ENCODE measurements at regions not wholly inside any gene's neighbourhood (a gene's known extent, or its start where the extent isn't known, plus 50 kb on each side); places are given as distances from the start of the nearest gene placed in this dataset.

DNA sequence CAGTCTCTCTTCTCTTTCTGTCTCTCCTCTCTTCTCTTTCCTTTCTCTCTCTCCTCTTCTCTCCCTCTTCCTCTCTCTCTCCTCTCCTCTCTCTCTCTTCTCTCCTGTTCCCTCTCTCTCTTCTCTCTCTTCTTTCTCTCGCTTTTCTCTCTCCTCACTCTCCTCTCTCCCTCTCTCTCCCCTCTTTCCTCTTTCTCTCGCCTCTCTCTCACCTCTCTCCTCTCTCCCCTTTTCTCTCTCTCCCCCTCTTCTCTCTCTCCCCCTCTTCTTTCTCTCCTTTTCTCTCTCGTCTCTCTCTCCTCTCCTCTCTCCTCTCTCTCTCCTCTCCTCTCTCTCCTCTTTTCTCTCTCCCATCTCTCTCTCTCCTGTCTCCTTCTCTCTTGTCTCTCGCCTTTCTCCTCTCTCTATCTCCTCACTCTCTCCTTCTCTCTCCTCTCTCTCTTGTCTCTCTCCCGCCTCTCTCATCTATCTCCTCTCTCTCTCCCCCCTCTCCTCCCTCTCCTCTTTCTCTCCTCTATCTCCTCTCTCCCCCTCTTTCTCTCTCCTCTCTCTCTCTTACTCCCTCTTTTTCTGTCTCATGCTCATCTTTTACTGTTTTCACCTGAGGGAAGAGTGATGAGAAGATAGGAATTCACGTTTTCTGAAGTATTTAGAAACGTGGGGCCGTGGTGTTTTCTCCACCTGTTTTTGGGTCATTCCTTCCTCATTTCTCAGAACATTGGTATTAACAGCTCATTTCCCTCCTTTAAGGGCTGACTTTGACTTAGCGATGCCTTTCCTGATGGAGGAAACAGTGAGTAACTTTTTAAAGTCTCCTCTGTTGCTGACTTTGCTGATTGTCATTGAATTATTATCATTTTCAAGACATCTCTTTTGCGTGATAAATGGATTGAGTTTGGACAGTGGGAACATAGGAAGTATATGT, 80.6 kb upstream of the CD99 start:
- no peak for DNase-seq
- no peaks in the 10 kb centered on the region for H3K27me3 ChIP-seq

DNA sequence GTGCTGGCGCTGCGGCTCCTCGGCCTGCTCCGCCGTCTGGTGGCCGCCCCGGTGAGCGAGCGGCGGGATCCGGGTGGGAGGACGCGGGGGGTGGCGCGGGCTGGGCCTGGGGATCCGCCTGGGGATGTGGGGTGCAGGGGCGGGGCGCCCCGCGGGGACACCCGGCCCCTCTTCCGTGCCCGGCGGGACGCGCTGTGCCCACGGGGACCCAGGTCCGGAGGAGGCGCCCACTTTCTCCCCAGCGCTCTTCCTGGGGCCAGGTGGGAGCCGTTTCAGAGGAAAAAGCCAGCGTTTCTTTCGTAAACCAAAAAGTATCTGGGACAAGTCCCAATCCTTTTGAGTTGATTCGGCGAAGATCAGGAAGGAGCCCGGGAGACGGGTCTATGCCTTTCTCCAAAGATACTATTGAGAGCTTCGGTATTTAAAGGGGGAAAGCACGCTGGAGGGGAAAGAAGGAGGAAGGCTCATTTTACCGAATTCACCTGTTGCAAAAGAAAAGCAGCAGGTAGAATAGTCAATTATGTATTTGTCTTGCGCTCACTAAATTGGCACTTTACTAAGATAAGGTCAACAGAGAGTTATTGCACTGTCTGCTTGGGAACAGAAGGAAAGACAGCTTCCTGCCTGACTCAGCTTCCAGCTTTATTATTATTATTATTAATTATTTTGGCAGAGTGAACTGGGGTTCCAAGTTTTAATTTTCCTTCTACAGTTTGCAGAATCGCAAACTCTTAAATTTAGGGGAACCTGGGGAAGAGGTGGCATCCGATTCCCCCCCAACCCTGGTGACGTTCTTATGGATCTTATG, 81.5 kb upstream of the CD99 start:
- Histone ChIP-seq H3K36me3 (peaks cover 12% of the 10 kb centered on the region), H3K27me3 (no peaks in the 10 kb centered on the region), H3K4me3 (peak overlapping the region; percentile 82), H3K9me3 (no peaks in the 10 kb centered on the region)
- DNase-seq: no peak

More for the DNA sequence above, 80.6 kb upstream of the CD99 start:
- peak overlapping the region; percentile 82 for H3K4me3 ChIP-seq
- H3K9me3 ChIP-seq: no peaks in the 10 kb centered on the region
- peaks cover 12% of the 10 kb centered on the region for H3K36me3 ChIP-seq

DNA sequence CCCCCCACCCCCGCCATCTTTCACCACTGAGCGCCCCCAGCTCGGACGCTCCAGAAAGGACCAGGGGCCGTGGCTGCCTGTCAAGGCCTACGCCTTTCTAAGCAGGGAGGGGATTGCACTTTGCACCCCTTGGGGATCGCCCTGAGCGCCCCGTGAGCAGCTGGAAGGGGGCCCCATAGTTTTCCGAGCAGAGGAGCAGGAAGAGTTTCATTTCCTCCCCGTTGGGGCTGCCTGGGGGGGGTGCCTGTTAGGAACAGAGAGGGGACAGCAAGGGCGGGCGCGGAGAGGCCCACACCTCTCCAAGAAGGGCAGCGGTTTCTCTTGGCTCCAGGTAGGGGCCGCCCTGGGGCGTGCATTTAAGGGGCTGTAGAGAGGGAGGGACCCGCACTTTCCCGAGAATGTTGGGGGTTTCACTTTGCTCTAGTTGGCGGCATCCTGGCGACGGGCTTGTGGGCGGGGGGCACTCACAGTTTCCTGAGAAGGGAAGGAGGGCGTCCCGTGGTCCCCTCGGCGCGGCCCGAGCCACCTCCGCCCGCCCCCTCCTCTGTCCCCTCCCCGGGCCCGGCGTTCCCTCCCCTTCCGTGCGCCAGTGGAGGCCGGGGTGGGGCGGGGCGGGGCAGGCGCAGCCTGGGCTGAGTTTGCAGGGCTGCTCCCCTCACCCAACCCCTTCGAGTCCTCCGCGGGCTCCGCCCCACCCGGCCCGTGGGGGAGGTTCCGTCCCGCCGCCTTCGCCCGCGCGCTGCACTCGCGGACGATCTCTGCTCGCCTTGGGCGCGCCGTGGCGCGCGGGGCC, 82.3 kb upstream of the CD99 start:
- H3K36me3 ChIP-seq: peaks cover 12% of the 10 kb centered on the region
- H3K4me3 ChIP-seq: peak overlapping the region; percentile 82
- peak; percentile 97 for DNase-seq

DNA sequence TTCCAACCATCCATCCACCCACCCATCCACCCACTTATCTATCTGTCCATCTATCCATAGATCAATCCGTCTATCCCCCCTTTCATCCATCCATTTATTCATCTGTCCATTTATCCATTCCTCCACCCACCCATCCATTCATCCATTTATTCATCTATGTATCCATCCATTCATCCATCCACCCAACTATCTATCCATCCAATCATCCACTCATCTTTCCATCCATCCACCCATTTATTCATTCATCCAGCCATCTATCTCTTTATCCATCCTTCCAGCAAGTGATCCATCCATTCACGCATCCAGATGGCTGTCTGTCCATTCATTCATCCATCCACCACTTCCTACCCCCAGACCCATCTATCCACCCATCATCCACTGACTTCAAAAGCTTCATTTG, 84.0 kb upstream of the CD99 start:
- Histone ChIP-seq H3K4me3 (no peak overlapping the region), H3K27me3 (no peaks in the 10 kb centered on the region), H3K9me3 (no peaks in the 10 kb centered on the region), H3K36me3 (peaks cover 5% of the 10 kb centered on the region; the same call in 1 of the 2 replicates)
- DNase-seq: no peak

More for the DNA sequence above, 82.3 kb upstream of the CD99 start:
- no peaks in the 10 kb centered on the region for H3K9me3 ChIP-seq
- H3K27me3 ChIP-seq: no peaks in the 10 kb centered on the region

DNA sequence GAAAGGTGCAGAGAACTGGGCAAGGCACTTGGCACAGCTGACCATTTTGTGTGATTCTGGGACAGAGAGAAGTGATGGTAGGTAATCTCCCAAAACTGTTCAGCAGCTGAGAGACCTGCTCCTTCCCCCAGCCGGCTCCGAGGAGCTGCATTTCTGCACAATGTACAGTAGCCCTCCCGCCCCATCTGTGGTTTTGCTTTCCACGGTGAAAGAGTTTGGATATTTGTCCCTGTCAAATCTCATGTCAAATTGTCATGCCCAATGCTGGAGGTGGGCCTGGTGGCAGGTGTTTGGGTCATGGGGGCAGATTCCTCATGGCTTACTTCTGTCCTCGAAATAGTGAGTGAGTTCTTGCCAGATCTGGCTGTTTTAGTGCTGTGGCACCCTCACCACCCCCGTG, 90.5 kb upstream of the CD99 start:
- Histone ChIP-seq H3K9me3 (no peaks in the 10 kb centered on the region), H3K4me3 (no peak overlapping the region), H3K27me3 (no peaks in the 10 kb centered on the region), H3K36me3 (peaks cover 18% of the 10 kb centered on the region)
- no peak for DNase-seq

DNA sequence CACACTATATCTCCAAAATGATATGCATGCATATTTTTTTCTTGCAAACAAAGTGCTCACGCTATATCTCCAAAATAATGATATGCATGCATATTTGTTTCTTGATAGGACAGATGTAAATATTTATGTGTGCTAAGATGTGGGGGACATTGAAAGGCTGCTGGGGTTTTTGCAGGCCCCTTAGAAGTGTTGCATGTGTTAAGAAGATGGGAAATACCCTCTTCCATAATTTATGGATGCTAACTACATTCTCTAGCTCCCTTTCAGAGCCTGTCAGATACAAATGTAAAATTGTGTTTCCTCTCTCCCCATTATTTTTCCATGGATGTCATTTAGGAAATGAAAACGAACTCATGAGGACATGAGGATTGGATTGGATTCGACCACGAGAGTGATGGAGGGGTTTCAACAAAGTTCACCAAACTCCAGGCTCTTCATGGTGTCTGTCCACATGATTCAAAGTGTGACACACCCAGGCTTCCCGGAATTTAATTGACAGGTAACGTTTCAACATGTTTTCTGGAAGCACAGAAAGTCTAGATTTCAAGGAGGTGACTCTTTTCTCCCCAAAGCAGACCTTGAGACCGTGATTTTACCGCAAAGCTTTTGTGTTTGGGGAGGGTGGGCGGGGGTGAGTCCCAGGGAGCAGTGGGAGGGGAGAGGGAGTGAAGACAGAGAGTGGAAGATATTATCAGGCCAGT, 94.4 kb upstream of the CD99 start:
- no peaks in the 10 kb centered on the region for H3K27me3 ChIP-seq
- peaks cover 13% of the 10 kb centered on the region for H3K36me3 ChIP-seq
- no peak overlapping the region for H3K4me3 ChIP-seq
- no peaks in the 10 kb centered on the region; the same call in 1 of the 2 replicates for H3K9me3 ChIP-seq
- no peak for DNase-seq

DNA sequence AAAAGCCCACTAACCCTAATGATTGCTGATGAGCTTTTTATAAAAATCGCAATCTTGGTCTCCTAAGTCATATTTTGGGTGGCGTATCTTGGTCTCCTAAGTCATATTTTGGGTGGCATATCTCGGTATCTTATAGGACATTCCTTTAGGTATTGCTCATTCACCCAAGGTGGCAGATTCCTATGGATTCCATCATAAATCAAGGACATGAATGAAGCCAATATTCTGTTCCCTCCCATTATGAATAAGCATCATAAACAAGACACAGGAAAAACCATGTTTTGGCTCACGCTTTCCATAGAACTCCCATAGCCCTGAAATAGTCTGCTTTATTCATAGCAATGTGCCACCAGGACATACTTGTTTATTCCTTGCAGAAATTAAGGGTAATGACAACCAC, 95.0 kb upstream of the CD99 start:
- no peak for DNase-seq
- H3K9me3 ChIP-seq: no peaks in the 10 kb centered on the region; the same call in 1 of the 2 replicates

DNA sequence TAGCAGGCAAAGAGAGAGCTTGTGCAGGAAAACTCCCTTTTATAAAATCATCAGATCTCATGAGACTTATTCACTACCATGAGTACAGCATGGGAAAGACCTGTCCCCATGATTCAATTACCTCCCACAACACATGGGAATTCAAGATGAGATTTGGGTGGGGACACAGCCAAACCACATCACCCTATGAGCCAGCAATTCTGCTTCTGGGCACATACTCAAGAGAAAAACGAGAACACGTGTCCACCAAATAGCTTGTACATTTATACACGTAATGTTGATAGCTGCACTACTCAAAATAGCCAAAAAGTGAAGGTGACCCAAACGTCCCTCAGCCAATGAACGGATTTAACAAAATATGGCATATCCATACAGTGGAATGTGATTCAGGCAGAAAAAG, 94.5 kb upstream of the DHRSX start:
- no peaks in the 10 kb centered on the region; the same call in 1 of the 2 replicates for H3K9me3 ChIP-seq
- no peaks in the 10 kb centered on the region; the same call in 1 of the 2 replicates for H3K27me3 ChIP-seq
- H3K36me3 ChIP-seq: peaks cover under 1% of the 10 kb centered on the region; the same call in 1 of the 2 replicates
- DNase-seq: peak; percentile 52
- H3K4me3 ChIP-seq: no peak overlapping the region

More for the DNA sequence above, 95.0 kb upstream of the CD99 start:
- no peaks in the 10 kb centered on the region; the same call in 1 of the 2 replicates for H3K27me3 ChIP-seq
- no peak overlapping the region for H3K4me3 ChIP-seq
- peaks cover 8% of the 10 kb centered on the region for H3K36me3 ChIP-seq

DNA sequence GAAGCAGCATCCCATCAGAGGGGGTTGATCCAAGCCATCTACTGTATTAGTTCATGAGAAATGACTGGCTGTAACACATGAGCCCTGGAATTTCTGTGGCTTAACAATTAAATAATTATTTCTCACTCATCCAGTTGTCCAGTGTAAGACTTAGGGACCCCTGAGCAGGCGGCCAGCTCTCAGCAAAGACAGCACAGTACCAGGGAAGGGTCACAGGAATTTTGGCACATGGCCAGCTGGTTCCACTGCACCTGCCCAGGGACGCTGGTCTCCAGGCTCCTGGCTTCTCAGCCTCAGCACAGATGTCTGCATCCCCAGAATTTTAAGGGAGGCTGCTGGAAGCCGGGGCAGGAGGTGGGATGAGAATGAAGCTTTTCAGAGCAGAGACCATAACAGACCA, 93.7 kb upstream of the DHRSX start:
- no peaks in the 10 kb centered on the region; the same call in 1 of the 2 replicates for H3K9me3 ChIP-seq
- H3K36me3 ChIP-seq: no peaks in the 10 kb centered on the region
- no peak for DNase-seq
- H3K27me3 ChIP-seq: no peaks in the 10 kb centered on the region; the same call in 1 of the 2 replicates
- no peak overlapping the region for H3K4me3 ChIP-seq

DNA sequence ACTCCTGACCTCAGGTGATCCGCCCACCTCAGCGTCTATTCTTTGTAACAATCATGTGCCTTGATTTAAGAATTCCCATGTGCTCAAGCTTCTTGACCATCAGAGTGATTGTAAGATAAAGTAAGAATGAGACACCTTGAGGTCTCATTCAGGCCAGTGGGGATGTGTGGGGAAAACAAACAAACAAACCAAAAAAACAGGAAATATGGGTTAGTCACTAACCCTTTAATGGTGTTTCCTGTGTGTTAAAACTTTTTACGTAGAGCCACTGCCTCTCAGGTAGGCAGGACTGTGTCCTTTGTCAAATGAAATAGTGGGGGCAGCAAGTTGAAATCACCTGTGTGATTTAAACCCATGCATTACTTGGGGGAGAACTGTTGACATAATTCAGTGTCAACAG, 91.5 kb upstream of the DHRSX start:
- H3K27me3 ChIP-seq: no peaks in the 10 kb centered on the region; the same call in 1 of the 2 replicates
- no peak for DNase-seq
- no peaks in the 10 kb centered on the region; the same call in 1 of the 2 replicates for H3K9me3 ChIP-seq
- H3K4me3 ChIP-seq: no peak overlapping the region
- no peaks in the 10 kb centered on the region for H3K36me3 ChIP-seq

DNA sequence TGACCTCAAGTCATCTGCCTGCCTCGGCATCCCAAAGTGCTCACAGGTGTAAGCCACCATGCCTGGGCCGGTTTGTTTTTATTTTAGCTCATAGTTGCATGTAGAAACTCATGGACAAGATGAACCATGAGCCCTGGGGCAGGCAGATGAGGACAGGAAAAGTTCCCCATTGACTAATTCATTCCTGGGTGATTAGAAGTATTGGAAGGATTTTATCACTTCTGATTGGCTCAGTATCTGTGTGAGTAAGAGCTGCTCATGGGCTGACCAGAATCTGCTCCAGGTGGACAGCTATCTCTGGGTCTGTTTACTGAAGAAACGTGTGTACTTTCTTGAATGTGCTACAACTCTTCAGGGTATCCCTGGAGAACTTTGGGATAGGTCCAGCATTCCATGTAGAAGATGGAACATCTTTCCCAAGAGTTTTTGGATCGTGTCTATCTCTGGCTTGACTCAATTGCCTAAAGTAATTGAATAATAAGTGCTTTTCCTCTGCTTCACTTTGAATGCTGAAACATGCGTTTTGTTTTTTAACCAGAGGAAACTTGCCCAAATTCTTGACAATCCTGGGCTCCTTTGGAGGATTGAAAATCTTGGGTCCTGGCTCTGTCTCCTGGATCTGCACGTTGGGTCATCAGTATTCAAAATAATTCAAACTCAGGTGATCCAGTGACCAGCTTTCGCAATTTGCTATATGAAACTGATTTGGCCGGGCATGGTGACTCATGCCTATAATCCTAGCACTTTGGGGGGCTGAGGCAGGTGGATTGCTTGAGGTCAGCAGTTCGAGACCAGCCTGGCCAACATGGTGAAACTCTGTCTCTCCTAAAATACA, 88.6 kb upstream of the DHRSX start:
- no peaks in the 10 kb centered on the region for H3K36me3 ChIP-seq
- H3K27me3 ChIP-seq: peaks cover 12% of the 10 kb centered on the region
- H3K9me3 ChIP-seq: no peaks in the 10 kb centered on the region
- DNase-seq: peak; percentile 46
- no peak overlapping the region for H3K4me3 ChIP-seq

DNA sequence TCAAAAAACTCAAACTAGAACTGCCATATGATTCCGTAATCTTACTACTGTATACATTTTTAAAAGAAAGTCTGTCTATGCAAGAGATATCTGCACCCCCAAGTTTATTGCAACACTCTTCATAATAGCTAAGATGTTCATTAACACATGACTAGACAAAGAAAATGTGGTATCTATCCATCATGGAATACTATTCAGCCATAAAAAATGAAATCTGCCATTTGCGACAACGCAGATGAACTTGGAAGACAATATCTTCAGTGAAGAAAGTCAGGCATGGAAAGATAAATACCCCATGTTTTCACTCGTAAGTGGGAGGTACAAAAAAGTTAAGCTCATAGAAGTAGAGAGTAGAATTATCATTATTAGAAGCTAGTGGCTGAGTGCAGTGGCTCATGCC, 87.3 kb upstream of the DHRSX start:
- Histone ChIP-seq H3K9me3 (no peaks in the 10 kb centered on the region), H3K4me3 (no peak overlapping the region), H3K36me3 (no peaks in the 10 kb centered on the region), H3K27me3 (peaks cover 21% of the 10 kb centered on the region)
- no peak for DNase-seq

DNA sequence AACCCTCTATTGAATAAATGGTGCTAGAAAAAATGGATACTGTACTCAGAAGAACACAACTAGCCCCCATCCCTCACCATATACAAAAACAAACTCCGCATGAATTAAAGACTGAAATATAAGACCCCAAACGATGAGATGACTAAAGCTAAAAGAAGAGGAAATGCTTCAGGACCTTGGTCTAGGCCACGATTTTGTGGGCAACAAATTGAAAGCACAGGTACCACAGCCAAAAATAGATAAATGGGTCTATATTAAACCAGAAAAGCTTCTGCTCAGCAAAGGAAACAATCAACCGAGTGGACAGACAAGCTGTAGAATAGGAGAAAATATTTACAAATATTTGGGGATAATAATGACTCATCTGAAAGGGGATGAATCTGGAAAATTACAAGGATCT, 86.4 kb upstream of the DHRSX start:
- Histone ChIP-seq H3K27me3 (peaks cover 30% of the 10 kb centered on the region), H3K36me3 (no peaks in the 10 kb centered on the region), H3K9me3 (no peaks in the 10 kb centered on the region), H3K4me3 (no peak overlapping the region)
- no peak for DNase-seq

DNA sequence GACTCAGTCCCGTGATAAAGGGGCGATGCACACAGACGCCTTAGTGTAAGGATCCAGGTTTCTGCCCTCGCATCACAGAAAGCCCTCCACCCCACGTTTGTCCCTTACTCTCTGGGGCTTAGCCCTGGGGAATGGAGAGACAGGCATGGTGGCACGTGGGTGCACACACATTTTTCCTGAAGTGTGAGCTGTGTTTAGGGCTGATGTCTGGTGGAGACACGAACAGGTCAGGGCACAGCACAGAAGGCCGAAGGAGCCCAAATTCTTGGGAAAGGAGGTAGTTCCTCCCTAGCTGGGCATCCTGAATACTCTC, 84.3 kb upstream of the DHRSX start:
- no peak for DNase-seq
- Histone ChIP-seq H3K9me3 (no peaks in the 10 kb centered on the region), H3K36me3 (no peaks in the 10 kb centered on the region), H3K4me3 (no peak overlapping the region), H3K27me3 (peaks cover 45% of the 10 kb centered on the region)
